HFF-Myc (cell line): ENCODE measurements at regions not wholly inside any gene's neighbourhood (a gene's known extent, or its start where the extent isn't known, plus 50 kb on each side); places are given as distances from the start of the nearest gene placed in this dataset.

ENCODE experiments used
- DNase-seq: peaks from one replicate; pipeline ENCODE4 v3.0.0-alpha.2; 2011; ENCODE audit warnings: low read depth; ENCODE audit errors: extremely low read depth
- H3K4me3 ChIP-seq: replicated peaks from 2 replicates; pipeline ENCODE4 v1.5.1; 2011; ENCODE audit warnings: low read depth, mild to moderate bottlenecking, control low read depth, low read length
- TF ChIP-seq, protein P1 (sequence below): IDR thresholded peaks from 2 replicates; pipeline ENCODE4 v1.5.1; 2012; ENCODE audit warnings: mild to moderate bottlenecking, low read depth, low read length, control low read depth; ENCODE audit errors: missing control alignments

DNA sequence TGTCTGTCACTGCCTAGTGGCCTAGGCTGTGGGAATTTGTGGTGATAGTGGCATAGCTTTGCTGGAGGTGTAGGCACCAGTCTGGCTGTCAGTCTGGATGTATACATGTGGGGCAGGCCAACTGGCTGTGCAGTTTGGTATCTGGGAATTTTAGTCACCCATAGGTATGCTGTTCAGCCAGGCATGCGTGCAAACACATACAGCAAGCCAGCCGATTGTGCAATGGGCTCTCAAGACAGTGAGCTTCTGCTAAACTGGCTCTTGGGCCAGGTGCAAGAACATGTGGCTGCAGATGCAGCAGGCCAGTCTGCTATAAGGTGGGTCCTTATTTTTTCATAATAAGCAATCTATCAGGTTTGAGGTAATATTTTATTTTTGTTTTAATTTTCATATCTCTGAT lies 87.1 kb upstream of the PLSCR5 start:
- TF ChIP-seq, protein P1, sequence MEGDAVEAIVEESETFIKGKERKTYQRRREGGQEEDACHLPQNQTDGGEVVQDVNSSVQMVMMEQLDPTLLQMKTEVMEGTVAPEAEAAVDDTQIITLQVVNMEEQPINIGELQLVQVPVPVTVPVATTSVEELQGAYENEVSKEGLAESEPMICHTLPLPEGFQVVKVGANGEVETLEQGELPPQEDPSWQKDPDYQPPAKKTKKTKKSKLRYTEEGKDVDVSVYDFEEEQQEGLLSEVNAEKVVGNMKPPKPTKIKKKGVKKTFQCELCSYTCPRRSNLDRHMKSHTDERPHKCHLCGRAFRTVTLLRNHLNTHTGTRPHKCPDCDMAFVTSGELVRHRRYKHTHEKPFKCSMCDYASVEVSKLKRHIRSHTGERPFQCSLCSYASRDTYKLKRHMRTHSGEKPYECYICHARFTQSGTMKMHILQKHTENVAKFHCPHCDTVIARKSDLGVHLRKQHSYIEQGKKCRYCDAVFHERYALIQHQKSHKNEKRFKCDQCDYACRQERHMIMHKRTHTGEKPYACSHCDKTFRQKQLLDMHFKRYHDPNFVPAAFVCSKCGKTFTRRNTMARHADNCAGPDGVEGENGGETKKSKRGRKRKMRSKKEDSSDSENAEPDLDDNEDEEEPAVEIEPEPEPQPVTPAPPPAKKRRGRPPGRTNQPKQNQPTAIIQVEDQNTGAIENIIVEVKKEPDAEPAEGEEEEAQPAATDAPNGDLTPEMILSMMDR = no peak
- no peak for DNase-seq
- H3K4me3 ChIP-seq = no peak overlapping the region

DNA sequence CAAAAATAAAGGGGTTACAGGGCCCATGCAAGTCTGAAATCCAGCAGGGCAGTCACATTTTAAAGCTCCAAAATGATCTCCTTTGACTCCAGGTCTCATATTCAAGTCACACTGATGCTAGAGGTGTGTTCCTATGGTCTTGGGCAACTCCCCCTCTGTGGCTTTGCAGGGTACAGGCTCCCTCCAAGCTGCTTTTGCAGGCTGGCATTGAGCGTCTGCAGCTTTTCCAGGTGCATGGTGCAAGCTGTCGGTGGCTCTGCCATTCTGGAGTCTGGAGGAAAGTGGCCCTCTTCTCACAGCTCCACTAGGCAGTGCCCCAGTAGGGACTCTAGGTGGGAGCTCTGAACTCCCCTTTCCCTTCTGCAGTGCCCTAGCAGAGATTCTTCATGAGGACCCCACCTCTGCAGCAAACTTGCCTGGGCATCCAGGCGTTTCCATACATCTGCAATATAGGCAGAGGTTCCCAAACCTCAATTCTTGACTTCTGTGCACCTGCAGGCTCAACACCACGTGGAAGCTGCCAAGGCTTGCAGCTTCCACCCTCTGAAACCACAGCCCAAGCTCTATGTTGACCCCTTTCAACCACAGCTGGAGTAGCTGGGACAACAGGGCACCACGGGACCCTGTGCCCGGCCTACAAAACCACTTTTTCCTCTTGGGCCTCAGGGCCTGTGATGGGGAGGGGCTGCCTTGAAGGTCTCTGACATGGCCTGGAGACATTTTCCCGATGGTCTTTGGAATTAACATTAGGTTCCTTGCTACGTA lies 80.1 kb upstream of the PLSCR5 start:
- no peak overlapping the region for H3K4me3 ChIP-seq
- DNase-seq = no peak
- TF ChIP-seq, protein P1 = no peak

DNA sequence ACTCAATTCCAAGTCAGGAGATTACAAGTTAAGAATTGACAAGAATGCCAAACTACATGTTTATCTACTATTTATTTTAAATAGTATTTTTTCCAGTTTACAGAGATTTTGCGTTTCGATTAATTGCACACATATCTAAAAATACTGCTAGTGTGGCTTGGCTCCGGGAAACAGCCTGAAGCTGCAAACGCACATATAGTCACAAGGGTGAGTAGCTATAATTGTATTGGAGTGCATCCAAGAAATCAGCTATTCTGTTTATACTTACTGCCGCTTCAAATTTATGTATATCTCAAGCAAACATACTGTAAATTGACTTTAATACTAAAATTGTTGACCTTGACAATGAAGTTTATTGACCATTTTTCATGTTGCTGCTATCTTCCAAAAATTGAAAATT lies 77.0 kb upstream of the PLSCR5 start:
- TF ChIP-seq, protein P1 = no peak
- no peak for DNase-seq
- no peak overlapping the region for H3K4me3 ChIP-seq

DNA sequence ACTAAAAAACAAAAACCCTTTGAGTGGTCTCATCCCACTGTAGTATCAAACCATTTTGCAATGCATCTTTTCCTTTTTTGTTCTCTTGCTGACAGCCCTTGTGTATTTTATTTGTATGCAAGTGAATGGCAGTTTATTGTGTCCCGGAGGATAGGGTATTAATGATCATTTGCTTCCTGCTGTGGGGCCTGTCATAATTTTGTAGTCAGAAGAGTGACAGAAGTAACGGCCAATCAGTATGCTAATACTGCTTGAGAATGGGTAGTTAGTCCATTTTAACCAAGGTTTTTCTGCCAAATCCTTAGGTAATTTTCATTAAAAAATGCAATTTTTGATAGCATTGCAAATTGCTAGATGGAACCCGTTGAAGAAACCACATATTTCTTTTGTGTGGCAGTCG lies 75.5 kb upstream of the PLSCR5 start:
- no peak overlapping the region for H3K4me3 ChIP-seq
- DNase-seq = no peak
- TF ChIP-seq, protein P1 = no peak

DNA sequence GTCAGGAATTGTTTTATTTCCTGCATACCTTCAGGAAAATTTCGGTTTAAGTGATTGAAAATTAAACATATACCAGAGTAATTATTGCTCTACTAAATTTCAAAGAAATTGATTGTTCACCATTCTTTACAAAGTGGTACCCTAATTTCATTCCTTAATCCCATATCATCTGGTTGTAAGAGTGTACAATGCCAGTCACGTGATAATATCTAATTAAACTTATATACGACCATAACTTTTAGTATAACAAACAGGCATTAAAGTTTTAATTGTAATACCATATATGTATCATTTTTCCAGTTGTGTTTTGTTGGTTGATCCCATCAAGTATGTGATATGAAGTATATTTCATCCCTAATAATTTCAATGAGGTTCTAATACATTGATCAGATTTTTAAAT lies 74.8 kb upstream of the PLSCR5 start:
- DNase-seq = no peak
- H3K4me3 ChIP-seq = no peak overlapping the region
- TF ChIP-seq, protein P1 = no peak

DNA sequence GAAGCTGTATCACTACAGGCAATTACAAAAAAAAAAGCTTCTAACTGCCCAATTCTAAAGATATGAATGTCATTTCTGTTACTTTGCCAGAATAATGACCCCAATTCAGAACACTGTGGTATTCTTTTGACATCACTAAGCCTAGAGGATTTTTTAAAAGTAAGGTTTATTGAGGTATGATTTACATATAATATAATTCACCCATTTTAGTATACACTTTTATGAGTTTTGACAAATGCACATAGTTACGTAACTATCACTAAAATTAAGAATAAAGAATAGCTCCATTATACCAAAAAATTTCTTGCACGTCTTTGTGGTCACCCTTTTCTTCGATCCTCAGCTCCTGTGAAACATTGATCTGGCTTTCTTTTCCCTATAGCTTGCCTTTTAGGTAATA lies 74.0 kb upstream of the PLSCR5 start:
- DNase-seq = no peak
- no peak overlapping the region for H3K4me3 ChIP-seq
- TF ChIP-seq, protein P1 = no peak

DNA sequence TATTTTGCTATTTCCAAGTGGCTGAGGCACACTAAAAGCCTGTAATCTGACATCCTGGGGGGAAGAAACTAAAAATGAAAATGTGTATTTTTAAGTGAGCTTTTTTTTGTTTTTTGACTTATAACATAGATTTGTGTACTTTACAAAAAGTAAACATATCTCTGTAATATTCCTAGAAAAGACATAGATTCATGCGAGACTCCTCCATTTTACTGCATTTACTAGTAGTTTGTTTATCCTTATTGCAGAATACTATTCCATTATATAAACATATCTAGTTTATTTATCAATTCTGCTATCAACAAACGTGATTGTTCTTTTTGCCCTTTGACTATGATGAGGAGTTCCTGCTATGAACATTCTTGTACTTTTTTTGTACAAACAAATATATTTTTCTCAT lies 67.8 kb upstream of the PLSCR5 start:
- no peak for DNase-seq
- TF ChIP-seq, protein P1 = no peak
- no peak overlapping the region for H3K4me3 ChIP-seq
